ENCODE measurements at regions not wholly inside any gene's neighbourhood (a gene's known extent, or its start where the extent isn't known, plus 50 kb on each side); places are given as distances from the start of the nearest gene placed in this dataset.

- H3K9ac ChIP-seq (replicated peaks in 1 of 4; ENCODE audit: extremely low read depth in 1 of 4, low read depth in 3 of 4, low read length in 3 of 4): no peak overlapping the region
- 88% methylated on average over 4 of the region's 4 CpGs; no CpG with 5 or more reads in 1 of the 2 experiments for WGBS, 2 experiments (ENCODE audit: extremely low coverage in 1 of 2, insufficient coverage in 1 of 2, insufficient read length in 1 of 2, insufficient replicate concordance in 2 of 2, low coverage in 1 of 2, low lambda C conversion rate in 2 of 2, missing lambda C conversion rate in 1 of 2)
- no peak overlapping the region for H2BK120ac ChIP-seq (replicated peaks; ENCODE audit: low read depth, low read length)
- ChIA-PET CTCF (ENCODE audit: partially characterized antibody) (interaction anchor here (0.9 kb wide), 1 partner anchor 888 kb away, joined by 4 read pairs; no protein-coding TSS in a partner anchor), POLR2A (ENCODE audit: partially characterized antibody) (no interaction called here)
- no peaks in the 10 kb centered on the region for H4K20me1 ChIP-seq (replicated peaks in 1 of 2; ENCODE audit: control insufficient read depth in 1 of 2, insufficient read depth in 2 of 2, low read length in 2 of 2)
- H3K14ac ChIP-seq (ENCODE audit: insufficient read length): no peak overlapping the region
- FAIRE-seq: no peak
- H3K79me2 ChIP-seq (ENCODE audit: control insufficient read depth in 1 of 2, insufficient read depth in 2 of 2, low read length in 2 of 2): no peaks in the 10 kb centered on the region
- H2BK12ac ChIP-seq (ENCODE audit: low read depth, low read length): no peak overlapping the region
- DNase-seq (ENCODE audit: low read depth in 1 of 2, low spot score in 2 of 2): no peak
- H2BK20ac ChIP-seq (ENCODE audit: low read length): no peak overlapping the region
- H3K18ac ChIP-seq (ENCODE audit: extremely low read depth, low read length): no peak overlapping the region
- H4K8ac ChIP-seq (ENCODE audit: extremely low read depth, insufficient read depth, low read length): no peak overlapping the region
- H3K4ac ChIP-seq (replicated peaks; ENCODE audit: insufficient read length, low read depth, low read length): no peak overlapping the region
- no peak overlapping the region for H4K91ac ChIP-seq (replicated peaks; ENCODE audit: insufficient read length, low read length)
- no peak overlapping the region for H3K23ac ChIP-seq (ENCODE audit: insufficient read length)
- no peak overlapping the region for H2AFZ ChIP-seq (ENCODE audit: low read length)
- TF ChIP-seq YY1 (IDR thresholded peaks at IDR 0.05; ENCODE audit: low read depth, low read length): no peak
- TF ChIP-seq SP2 (IDR thresholded peaks at IDR 0.05; ENCODE audit: low read length): no peak
- TF ChIP-seq RFX5 (IDR thresholded peaks at IDR 0.05; ENCODE audit: borderline replicate concordance, low read depth, low read length): no peak
- TF ChIP-seq, protein P1, sequence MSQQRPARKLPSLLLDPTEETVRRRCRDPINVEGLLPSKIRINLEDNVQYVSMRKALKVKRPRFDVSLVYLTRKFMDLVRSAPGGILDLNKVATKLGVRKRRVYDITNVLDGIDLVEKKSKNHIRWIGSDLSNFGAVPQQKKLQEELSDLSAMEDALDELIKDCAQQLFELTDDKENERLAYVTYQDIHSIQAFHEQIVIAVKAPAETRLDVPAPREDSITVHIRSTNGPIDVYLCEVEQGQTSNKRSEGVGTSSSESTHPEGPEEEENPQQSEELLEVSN (IDR thresholded peaks at IDR 0.05): no peak
- TF ChIP-seq CTBP2 (IDR thresholded peaks at IDR 0.05; ENCODE audit: borderline replicate concordance, insufficient read depth, insufficient read length, low read length): no peak
- no peak for TF ChIP-seq CEBPB (IDR thresholded peaks at IDR 0.05; ENCODE audit: low read depth, low read length)
- no peak for TF ChIP-seq USF2 (IDR thresholded peaks at IDR 0.05; ENCODE audit: low read length)
- no peak for TF ChIP-seq RAD21 (IDR thresholded peaks at IDR 0.05 in 1 of 2, conservative IDR thresholded peaks at IDR 0.05 in 1 of 2; ENCODE audit: low read depth in 2 of 2, low read length in 2 of 2)
- no peak for TF ChIP-seq CBX5 (IDR thresholded peaks at IDR 0.05; ENCODE audit: low read depth, low read length)
- no peaks in the 10 kb centered on the region for H3K27me3 ChIP-seq (replicated peaks in 1 of 4; ENCODE audit: control insufficient read depth in 3 of 4, extremely low read depth in 1 of 4, insufficient read depth in 3 of 4, low read length in 3 of 4)
- no peaks in the 10 kb centered on the region for H3K4me1 ChIP-seq (replicated peaks in 1 of 4; ENCODE audit: control insufficient read depth in 3 of 4, insufficient read depth in 4 of 4, low read length in 3 of 4)
- H3K4me2 ChIP-seq (ENCODE audit: insufficient read depth in 1 of 2, low read depth in 2 of 2, low read length in 2 of 2): no peak overlapping the region
- H3K4me3 ChIP-seq (ENCODE audit: extremely low read depth in 1 of 4, insufficient read depth in 2 of 4, low read depth in 3 of 4, low read length in 4 of 4): no peak overlapping the region
- H3K23me2 ChIP-seq (ENCODE audit: low read depth, low read length): no peaks in the 10 kb centered on the region
- no peak overlapping the region for H4K5ac ChIP-seq (ENCODE audit: insufficient read length, low read depth, low read length)
- no peak overlapping the region for H2AK5ac ChIP-seq (ENCODE audit: low read depth, low read length)
- H2BK5ac ChIP-seq (ENCODE audit: low read depth, low read length): no peak overlapping the region
- no peaks in the 10 kb centered on the region for H3K36me3 ChIP-seq (ENCODE audit: control insufficient read depth in 2 of 4, insufficient read depth in 4 of 4, low read length in 3 of 4)
- no peaks in the 10 kb centered on the region for H3K79me1 ChIP-seq (ENCODE audit: low read depth, low read length)
- H3K27ac ChIP-seq (ENCODE audit: low read depth, low read length): no peak overlapping the region
- H3K56ac ChIP-seq (replicated peaks; ENCODE audit: insufficient read length, low read depth, low read length): no peak overlapping the region
- no peak overlapping the region for H2BK15ac ChIP-seq (ENCODE audit: low read length)
- peaks cover 0 to 3% of the 10 kb centered on the region in 2 experiments; a peak in 1 of 4 replicates for H3K9me3 ChIP-seq (ENCODE audit: insufficient read depth in 2 of 2, low read depth in 1 of 2, low read length in 1 of 2)
Observed at GRCh38 chr16:79393127-79393526, 207.4 kb downstream of the MAF start.

Data from H1 (cell line).